ENCODE measurements at regions not wholly inside any gene's neighbourhood (a gene's known extent, or its start where the extent isn't known, plus 50 kb on each side); places are given as distances from the start of the nearest gene placed in this dataset.

- DNase-seq (ENCODE audit: low read depth): no peak
These were observed 104.2 kb downstream of the ACKR3 start for GRCh38 chr2:236673823-236674185.

- no peak for DNase-seq (ENCODE audit: low read depth)
These were observed 104.6 kb downstream of the ACKR3 start for GRCh38 chr2:236674238-236674637.

- DNase-seq (ENCODE audit: low read depth): no peak
These were observed 105.0 kb downstream of the ACKR3 start for GRCh38 chr2:236674646-236675045.

GRCh38 chr2:236675051-236675450 is 105.4 kb downstream of the ACKR3 start:
- no peak for DNase-seq (ENCODE audit: low read depth)

- DNase-seq (ENCODE audit: low read depth): no peak
These were observed 105.9 kb downstream of the ACKR3 start for GRCh38 chr2:236675526-236675925.

- no peak for DNase-seq (ENCODE audit: low read depth)
These were observed 106.7 kb downstream of the ACKR3 start for GRCh38 chr2:236676136-236676873.

- no peak for DNase-seq (ENCODE audit: low read depth)
These were observed 107.7 kb downstream of the ACKR3 start for GRCh38 chr2:236677368-236677767.

- no peak for DNase-seq (ENCODE audit: low read depth)
These were observed 108.8 kb downstream of the ACKR3 start for GRCh38 chr2:236678307-236678975.

- DNase-seq (ENCODE audit: low read depth): no peak
These were observed 110.5 kb downstream of the ACKR3 start for GRCh38 chr2:236679884-236680860.

GRCh38 chr2:236682651-236683422 is 113.2 kb downstream of the ACKR3 start:
- DNase-seq (ENCODE audit: low read depth): no peak

GRCh38 chr2:236684504-236685256 is 115.1 kb downstream of the ACKR3 start:
- no peak for DNase-seq (ENCODE audit: low read depth)

GRCh38 chr2:236685361-236685760 is 115.7 kb downstream of the ACKR3 start:
- no peak for DNase-seq (ENCODE audit: low read depth)

- DNase-seq (ENCODE audit: low read depth): no peak
These were observed 116.4 kb downstream of the ACKR3 start for GRCh38 chr2:236685979-236686520.

GRCh38 chr2:236686561-236686960 is 116.9 kb downstream of the ACKR3 start:
- DNase-seq (ENCODE audit: low read depth): no peak

GRCh38 chr2:236687296-236687965 is 117.8 kb downstream of the ACKR3 start:
- no peak for DNase-seq (ENCODE audit: low read depth)

- no peak for DNase-seq (ENCODE audit: low read depth)
These were observed 118.5 kb downstream of the ACKR3 start for GRCh38 chr2:236688157-236688556.

GRCh38 chr2:236688563-236689392 is 119.2 kb downstream of the ACKR3 start:
- no peak for DNase-seq (ENCODE audit: low read depth)

- no peak for DNase-seq (ENCODE audit: low read depth)
These were observed 119.7 kb downstream of the ACKR3 start for GRCh38 chr2:236689393-236689700.

GRCh38 chr2:236689981-236690380 is 120.4 kb downstream of the ACKR3 start:
- no peak for DNase-seq (ENCODE audit: low read depth)

Measured in T follicular helper cell (primary cell).